Suppressor macrophage treated with lipopolysaccharide for 1 hour (primary cell): ENCODE measurements at regions not wholly inside any gene's neighbourhood (a gene's known extent, or its start where the extent isn't known, plus 50 kb on each side); places are given as distances from the start of the nearest gene placed in this dataset.

Experiments used
- DNase-seq, 3 donors: peaks; one replicate each; pipeline ENCODE4 v3.0.0-alpha.2; 2020 to 2022

GRCh38 chr13:102933523-102933922 lies 87.7 kb downstream of the ERCC5 start:
- DNase-seq, result no peak

GRCh38 chr13:102933122-102933521 lies 87.3 kb downstream of the ERCC5 start:
- no peak for DNase-seq

GRCh38 chr13:102932331-102932730 lies 86.5 kb downstream of the ERCC5 start:
- DNase-seq, result no peak

- no peak for DNase-seq
These were observed 84.7 kb downstream of the ERCC5 start for GRCh38 chr13:102930566-102930965.

GRCh38 chr13:102928941-102929675 lies 83.3 kb downstream of the ERCC5 start:
- no peak for DNase-seq
